DMS79 treated with DMSO at 0.1 percent for 48 hours (cell line): ENCODE measurements at regions not wholly inside any gene's neighbourhood (a gene's known extent, or its start where the extent isn't known, plus 50 kb on each side); places are given as distances from the start of the nearest gene placed in this dataset.

Source experiments
- DNase-seq: peaks from one replicate; lab custom pipeline; 2025; lab: John Stamatoyannopoulos, UW

DNA sequence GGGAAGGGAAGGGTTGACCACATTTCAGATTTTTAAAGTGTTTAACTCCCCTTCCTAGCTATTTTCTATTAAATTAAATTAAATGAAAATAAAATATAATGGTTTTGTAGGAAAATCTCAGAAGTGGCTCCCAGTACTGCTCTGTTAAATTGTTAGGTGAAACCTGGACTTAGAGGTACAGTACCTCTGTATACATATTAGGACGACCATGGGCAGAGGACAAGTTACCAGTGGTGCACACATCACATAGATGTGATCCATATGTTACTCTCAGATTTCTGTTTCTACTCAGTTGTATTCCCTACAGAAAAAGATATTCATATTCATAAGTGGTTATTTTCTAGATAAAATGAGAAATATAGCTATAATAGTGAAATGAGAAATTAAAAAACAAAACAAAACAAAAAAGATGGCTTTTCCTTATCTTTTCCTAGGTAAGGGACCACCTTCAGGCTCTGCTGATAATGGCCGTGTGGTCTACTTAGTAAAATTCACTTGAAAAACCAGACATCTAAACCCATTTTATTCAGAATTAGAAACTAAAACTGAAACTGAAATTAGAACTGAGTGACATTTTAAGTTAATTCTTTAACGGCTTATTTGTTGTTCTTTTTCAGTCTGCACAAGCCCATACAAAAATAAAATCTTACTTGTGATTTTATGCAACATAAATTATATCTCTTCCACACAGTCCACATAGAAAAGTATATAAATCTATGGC is 832.5 kb upstream of the CHAC2 start:
- no peak for DNase-seq

DNA sequence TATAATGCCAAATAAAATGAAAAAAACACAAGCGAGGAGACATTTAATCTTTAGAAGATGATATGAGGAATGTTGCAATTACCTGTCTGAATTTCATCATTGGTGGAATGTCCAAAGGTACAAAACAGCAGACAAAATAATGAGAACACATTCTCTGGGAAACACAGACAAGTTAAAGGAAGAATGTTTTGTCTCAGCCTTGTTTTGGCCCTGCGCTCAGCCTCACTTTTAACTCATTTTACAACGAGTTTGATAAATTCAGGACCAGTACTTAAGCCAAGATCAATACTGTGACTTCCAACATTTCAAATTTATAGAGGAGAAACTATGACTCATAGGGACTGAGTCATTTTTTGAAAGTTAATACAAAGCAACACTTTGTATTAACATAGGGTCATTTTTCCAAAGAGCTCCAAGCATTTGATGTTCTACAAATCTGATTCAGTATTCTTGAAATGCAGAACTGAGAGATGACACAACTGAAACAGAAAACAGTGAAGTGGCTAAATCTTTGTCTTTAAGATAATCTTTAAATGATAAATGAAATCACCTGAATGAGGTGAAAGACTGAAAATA is 833.2 kb upstream of the CHAC2 start:
- no peak for DNase-seq

DNA sequence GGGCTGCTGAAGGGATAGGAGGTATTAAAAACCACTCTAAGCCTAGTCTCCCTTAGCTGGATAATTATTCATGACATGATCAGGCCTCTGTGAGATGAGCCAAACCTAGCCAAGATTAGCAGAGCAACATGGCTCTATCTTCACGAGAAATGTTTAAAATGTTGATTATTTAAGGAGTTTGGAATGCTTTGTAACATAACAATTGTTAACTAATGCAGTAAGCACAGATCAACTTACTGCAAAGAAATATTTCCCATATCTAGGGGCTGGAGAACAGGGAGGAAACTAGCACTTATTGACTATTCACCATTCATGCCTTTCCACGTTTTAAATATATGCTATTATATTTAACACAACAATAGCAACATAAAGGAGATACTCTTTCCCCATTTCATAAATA is 833.7 kb upstream of the CHAC2 start:
- no peak for DNase-seq

DNA sequence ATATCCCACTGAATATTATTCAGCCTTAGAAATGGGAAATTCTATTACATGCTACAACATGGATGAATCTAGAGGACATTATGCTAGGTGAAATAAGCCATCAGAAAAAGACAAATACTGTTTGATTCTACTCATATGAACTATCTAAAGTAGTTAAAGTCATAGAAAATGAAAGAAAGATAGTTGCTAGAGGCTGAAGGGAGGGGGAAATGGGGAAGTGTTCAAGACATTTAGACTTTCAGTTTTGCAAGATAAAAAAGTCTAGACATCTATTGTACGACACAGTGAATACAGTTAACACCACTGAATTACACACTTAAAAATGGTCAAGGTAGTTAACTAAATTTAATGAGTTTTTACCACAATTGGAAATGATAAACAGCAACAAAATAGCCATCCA is 835.9 kb upstream of the CHAC2 start:
- DNase-seq: no peak

DNA sequence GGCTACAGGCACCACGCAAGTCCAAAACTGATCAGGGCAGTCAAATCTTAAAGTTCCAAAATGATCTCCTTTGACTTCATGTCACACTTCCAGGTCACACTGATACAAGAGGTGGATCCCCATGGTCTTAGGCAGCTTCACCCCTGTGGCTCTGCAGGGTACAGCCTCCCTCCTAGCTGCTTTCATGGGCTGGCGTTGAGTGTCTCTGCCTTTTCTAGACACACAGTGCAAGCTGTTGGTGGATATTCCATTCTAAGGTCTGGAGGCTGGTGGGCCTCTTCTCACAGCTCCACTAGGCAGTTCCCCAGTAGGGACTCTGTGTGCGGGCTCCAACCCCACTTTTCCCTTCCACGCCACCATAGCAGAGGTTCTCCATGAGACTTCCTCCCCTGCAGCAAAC is 838.2 kb upstream of the CHAC2 start:
- no peak for DNase-seq

DNA sequence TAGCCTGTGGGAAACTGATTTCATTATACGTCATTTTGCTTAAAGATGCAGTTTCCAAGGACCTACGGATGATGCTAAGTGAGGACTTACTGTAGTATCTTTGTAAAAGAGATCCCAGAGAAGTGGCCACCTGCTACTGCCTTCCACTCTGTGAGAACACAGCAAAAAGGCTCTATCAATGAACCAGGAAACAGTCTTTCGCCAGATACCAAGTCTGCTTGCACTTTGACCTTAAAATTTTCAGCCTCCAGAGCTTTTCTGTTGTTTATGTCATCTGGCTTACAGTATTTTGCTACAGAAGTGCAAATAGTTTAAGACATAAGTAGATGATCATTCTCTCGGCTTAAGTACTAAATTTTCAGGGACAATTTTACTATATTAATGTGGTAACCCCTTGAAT is 847.9 kb upstream of the CHAC2 start:
- DNase-seq: no peak

DNA sequence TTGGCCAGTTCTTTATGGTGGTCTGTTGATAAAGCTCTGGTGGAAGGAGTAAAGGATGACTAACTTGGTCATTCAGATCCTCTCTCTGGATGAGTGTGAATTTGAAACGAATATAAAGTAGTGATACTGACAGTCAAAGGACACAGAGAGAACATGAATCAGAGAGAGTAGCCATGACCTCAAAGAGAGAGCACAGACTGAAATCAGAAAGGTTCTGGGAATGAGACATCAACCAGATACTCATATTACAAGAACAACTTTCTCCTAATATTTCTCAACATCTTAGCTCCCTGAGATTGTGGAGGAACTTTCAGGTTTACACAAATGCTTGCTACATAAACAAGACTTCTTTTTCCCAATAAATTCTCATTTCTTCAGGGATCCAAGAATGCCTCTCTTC is 849.1 kb upstream of the CHAC2 start:
- no peak for DNase-seq

DNA sequence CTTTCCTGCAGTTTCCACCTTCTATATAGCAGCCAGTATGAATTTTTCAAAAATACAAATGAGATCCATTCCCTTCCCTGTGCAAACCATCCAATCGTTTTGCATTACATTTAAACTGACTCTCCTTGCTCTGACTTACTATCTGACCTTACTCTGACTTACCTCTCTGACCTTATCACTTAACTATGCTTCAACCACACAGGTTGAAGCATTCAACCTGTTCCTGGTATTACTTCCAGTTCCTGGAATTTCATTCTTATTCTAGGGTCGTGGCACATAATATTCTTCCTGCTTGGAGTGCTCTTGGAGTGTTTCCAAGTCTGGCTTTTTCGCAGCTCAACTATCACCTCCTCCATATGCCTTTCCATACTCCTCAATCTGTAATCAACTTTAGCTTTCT is 850.6 kb upstream of the CHAC2 start:
- DNase-seq: no peak

DNA sequence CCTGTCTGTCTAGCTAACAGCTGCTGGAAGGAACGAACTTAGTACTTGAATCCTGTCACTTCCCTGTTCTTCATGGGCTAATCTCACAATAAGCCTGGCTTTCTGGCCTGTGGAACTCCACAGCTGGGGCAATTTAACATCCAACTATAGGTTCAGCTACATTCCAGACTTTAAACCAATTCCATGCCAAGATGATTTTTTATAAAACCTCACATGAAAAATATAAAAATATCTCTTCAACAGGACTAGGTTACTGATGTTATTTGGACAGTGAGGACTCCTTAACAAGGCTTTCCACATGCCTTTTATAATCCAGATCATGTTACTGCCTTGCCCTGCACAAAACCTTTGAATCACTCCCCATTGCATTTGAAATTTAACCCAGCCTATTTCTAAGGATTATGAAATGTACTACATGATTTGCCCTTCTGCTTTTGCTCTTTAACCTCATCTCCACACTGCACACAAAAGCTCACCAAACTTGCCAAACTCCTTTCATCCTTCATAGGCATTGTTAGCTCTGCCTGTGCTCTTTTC is 863.2 kb upstream of the CHAC2 start:
- DNase-seq: no peak

DNA sequence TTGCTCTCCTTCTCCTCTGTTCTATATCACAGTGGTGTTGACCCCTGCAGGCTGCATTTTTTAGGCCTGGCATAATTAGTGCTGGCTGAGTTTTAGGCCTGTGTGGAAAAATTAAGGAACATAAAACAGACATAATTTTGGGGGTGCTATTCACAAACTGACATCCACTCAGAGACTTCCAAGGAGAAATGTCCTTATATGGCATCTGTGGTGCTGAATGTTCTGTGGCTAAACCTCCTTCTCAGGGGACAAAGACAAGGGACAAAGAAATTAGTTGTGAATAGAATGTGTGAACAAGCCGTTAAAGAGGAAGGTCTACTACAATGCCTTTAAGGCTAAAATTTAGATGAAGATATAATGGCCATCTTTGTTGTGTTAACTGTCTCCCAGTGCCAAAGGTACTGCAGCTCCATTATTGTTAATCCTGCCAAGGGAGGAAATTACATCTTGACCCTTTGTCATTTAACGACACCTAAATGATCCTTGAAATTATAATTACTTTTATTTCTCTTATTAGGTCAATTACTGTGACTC is 870.0 kb upstream of the CHAC2 start:
- DNase-seq: no peak

DNA sequence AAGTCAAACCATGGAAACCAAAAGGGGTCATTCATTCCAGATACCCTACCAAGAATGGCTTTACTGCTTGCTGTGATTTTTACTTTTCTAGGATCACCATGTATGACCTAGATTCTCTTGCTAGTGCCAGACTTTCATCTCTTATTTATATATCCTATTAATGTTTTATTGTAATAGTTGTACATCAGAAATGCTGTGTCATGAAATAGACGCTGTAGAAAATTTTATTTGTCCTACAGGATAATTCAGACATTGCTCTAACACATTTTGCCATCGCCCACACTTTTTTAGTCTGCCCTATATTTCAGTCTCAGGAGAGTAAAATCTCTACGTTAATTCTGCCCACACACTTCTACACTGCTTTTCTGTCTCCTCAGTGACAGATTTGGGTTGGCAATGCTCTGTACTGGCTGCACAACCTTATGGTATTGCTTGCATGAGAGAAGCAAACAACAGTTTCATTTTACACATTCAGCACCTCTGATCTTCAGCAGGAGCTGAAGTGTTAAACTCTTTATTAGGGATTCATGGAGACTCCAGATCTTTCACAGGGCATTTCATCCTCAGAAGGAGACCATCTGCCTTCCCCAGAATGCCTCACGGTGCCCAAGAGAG is 871.8 kb upstream of the CHAC2 start:
- DNase-seq: no peak

DNA sequence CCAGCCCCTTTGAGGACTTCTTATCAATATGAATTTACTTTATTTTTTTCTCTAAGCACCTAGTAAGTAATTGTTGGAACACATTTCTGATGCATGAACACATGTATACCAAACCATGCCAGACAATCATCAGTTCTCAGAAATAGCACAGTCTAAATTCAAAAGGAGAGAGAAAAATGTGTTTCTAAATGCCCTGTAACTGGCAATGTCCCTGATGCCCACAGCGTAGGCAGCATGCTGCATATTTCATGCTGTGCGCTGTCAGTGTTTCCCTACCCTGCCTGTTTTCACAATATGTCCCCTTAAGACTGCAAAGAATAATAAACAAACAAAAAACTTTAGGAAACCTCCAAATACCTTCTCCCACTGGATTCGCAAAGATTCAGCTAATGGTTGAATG is 881.0 kb upstream of the CHAC2 start:
- no peak for DNase-seq

DNA sequence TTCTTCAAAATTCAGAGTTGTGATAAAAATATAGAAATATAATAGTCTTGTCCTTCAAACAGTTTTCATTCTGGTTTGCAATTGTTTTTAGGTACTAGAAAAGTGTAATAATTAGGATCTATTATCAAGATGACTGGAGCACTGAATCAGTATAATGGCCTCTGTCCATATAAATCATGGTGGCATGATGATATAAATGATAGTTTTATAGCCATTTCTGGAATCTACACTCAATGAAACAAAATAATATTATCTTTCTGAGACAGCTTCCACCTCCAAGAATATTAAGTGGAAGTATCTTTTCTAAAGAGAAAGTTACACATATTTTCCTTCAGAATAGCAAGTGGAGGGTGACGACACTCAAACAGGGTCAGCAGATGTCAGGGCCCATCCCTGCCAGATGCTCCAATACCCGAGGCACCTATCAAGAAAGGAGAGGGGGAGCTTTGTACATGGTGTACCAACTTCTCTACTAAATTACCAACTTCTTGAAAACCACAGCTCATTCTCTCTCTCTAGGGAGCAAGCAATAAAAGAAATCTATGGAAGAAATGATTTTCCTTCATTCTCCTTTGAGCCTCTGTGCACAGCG is 882.7 kb upstream of the CHAC2 start:
- no peak for DNase-seq

DNA sequence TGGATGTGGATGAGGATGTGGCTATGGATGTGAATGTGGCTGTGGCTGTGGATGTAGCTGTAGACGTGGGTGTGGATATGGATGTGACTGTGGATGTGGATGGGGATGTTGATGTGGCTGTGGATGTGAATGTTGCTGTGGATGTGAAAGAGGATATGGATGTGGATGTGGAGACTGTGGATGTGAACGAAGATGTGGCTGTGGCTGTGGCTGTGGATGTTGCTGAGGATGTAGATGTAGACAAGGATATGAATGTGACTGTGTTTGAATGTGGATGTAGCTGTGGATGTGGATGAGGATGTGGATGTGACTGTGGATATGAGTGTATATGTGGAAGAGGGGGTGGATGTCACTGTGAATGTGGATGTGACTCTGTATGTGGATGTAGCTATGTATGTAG is 884.6 kb upstream of the CHAC2 start:
- DNase-seq: no peak

DNA sequence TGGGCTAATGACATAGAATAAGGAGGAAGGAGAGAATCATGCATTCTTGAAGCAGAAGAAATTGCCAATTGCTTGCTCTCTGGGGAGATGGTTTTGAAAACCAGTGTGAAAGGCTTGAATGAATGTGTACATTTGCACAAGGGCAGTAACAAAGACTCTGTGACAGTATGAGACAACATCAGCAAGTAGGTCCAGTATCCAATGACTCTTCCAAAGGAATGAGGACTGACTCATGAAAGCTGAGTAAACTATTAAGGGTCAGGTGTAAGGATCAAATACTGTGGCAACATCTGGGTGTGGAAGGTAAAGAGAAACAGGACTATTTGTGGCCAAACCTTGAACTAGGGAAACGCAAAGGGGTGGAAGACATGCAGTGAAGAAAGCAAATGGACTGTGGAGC is 886.0 kb upstream of the CHAC2 start:
- no peak for DNase-seq

DNA sequence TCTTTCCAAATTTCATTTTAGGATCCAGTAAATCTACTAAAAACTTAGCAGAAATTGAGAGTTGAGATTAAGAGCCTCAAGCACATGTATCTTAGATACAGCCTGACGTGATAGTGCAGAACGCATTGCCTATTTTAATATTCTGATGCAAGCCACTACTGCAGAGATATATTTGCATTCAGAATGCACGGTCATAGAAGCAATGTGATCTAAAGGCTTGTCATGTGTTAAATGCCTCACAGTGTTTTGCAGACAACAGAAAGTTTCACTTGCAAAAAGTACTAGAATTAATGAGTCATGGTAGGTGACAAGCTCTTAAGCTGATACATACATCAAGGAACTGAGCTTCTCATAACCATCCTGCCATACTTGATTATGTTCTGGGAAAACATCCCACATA is 886.7 kb upstream of the CHAC2 start:
- no peak for DNase-seq

DNA sequence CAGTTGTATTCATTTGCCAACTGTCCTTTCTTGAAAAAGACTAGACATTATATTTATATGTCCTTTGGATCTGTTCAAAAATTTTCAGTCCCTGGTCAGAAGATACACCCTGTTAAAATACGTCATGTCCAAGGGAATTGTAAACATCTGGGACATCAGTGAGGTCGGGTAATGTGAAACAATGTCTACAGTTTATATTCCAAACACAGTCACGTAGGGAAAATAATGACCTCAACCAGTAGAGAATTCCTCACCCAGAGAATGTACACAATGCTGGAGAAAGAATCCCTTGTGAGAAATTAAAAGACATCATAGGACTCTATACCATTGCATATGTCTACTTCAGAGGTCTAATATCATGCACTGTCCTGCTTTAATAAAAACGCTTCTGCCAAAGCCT is 888.0 kb upstream of the CHAC2 start:
- no peak for DNase-seq

DNA sequence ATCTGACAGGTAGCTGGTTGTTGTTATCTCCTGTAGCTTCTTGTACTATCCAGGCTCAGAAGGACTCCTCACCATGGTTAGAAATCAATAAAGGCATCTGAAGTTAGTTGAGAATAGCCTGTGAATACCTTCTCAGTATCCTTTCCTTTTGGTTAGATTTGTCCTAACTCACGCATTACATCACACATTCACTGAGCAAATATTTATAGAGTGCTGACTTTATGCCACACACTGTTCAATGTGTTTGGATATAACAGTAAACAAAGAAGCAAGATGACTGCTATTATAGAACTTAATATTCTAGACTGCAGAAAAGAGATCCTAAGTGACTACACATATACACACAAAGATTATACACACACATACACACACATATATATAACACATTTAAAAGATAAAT is 889.9 kb upstream of the CHAC2 start:
- no peak for DNase-seq

DNA sequence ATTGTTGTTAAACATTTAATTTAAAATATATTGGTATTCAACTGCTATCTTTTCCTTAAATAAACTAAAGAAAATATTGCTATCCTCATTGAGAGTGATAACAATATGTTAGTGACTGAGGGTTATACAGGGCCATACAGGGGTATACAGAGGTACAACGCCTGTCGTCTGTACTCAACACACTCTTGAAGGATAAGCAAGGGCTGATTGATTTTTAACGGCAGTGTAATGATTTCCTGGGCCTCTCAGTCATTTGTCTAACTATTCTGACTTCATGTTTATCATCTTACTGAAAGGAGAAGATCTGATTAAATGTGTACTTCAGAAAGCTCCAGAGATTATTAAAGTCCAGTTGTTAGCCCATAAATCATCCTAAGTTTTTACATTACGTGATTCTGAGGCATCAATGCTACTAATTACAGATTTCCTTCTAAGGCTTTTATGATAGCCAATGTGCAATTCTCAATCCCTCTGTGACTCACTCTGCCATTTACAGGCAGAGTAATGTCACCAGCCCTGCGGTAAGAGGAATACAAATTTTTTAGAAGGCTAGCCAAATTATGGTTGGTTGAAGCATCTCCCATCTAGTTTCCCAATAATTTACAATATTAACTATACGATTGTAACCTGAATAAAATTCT is 893.0 kb upstream of the CHAC2 start:
- DNase-seq: no peak

DNA sequence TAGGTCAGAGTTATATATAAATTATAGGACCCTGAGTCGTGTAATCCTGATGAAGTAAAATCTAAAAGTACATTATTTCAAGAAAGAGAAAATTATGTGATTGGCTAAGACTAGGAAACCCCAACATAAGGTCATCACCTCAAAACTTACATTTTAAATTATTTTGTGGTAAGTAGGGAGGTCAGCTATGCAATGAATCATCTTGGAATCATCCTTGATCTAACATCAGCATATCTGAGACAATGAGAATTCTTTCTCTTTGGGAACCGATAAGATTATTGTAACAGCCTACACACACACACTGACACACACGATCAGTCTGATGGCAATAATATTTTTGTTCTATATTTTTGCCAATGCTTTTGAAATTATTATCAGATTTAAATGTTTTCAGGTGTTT is 904.8 kb upstream of the CHAC2 start:
- DNase-seq: no peak

DNA sequence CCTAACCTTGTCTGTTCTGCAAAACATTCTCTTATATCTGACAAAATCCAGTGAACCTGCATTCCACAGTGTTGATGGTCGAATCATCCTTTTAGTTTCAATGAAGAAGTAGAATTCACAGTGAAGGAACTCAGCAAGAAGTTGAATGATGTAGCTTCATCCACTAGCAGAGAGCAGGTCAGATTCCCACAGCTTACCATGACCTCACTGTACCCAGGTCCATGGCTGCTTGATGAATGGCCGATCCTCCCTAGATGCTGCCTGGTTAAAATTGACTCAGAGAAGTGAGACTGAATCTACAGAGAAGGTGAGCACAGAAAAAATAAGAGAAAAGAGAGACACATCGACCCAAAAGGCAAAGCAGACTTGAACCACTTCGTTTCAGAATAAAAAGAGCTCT is 906.0 kb upstream of the CHAC2 start:
- no peak for DNase-seq

DNA sequence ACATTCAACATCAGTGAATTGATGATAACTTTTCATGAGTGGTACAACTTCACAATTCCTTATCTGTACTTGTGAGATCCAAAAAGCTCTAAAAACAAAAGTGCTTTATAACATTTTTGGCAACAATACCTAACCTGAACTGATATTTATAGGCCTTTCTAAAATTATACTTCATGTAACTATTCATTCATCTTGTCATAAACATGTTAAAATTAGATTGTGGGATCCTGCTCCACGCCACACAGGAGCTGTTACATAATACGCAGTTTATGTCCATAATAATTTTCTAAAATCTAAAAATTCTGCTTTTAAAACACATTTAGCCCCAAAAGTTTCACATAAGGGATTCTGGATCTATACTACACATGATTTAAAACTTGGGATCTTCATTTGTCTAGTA is 908.5 kb upstream of the CHAC2 start:
- DNase-seq: no peak
